NCI-H2029 (cell line): ENCODE measurements at regions not wholly inside any gene's neighbourhood (a gene's known extent, or its start where the extent isn't known, plus 50 kb on each side); places are given as distances from the start of the nearest gene placed in this dataset.
"Not testable (repeated sequence)": the region's sequence is repeated elsewhere in the genome, so short reads cannot be mapped to it uniquely, and the experiment has no call there.

ENCODE experiments used
- DNase-seq: peaks from one replicate; lab custom pipeline; 2025; lab: John Stamatoyannopoulos, UW

DNA sequence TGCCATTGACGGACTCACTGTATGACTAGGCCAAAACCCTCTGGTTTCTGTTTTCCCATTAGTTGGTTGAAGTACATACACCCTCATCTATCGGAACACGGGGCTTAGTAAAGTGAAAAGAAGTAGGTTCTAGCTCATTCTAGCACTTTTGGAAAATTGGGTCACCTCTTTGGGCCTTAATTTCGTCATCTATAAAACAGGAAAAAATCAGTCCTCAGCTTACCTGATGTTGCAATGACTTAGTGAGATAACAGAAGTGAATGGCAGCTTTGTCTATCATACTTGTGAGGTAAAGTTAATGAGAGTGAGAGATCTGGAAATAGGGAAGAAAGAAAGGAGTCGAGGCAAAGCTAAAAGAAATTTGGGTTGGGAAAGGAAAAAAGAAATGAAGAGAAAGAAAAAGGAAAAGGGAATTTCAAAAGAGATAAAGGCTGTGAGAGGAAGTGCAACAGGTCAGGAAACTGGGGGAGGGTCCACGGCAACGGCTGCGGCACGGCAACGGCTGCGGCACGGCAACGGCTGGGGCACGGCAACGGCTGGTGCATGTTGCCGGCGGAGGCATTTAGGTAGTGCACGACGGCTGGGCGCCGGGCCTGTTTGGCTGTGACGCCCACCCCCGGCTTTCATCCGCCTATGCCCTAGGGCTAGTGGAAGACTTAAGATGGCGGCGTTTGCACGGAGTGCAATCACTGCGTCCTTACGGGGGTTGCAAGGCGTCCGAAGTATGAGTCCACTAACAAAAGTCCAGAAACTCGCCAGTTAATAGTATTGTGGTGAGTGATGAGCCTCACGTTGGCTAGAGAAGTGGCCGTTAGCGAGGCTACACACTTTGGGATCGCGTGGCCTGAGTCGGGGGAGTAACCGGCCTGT, 91.4 kb upstream of the XIST start:
- DNase-seq = peak; percentile 74

DNA sequence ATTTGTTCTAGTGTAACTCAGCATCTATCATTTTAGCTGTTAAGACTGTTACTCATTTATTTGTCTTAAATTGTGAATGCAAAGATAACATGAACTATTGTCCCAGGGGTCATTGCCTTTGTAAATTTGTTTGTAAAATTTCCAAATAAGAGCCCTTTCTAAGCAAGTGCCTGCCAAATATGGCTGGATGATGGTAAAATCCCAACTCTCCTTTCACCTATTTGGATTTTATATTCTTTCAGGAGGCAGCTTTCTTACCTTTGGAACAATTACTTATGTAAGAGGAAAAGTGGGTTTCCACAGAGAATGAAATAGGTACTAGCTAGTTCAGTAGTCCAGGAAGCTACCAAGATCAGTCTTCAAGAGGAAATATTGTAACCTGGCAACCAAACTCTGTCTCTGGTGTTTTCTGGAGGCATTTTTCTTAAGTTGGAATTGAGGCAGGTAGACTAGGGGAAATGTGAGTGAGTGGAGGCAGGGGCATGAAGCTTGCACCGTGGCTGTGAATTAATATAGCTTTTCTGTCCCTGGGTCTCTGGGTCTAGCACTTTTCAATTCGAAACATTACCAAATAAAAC, 88.5 kb upstream of the XIST start:
- no peak for DNase-seq

DNA sequence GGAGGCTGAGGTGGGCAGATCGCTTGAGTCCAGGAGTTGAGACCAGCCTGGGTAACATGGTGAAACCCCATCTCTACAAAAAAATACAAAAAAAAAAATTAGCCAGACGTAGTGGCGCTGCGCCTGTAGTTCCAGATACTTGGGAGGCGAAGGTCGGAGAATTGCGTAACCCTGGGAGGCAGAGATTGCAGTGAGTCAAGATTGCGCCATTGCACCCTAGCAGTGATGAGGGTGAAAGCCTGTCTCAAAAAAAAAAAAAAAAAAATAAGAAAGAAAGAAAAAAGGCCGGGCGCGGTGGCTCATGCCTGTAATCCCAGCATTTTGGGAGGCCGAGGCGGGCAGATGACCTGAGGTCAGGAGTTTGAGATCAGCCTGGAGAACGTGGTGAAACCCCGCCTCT, 85.3 kb upstream of the XIST start:
- not testable (repeated sequence) for DNase-seq

DNA sequence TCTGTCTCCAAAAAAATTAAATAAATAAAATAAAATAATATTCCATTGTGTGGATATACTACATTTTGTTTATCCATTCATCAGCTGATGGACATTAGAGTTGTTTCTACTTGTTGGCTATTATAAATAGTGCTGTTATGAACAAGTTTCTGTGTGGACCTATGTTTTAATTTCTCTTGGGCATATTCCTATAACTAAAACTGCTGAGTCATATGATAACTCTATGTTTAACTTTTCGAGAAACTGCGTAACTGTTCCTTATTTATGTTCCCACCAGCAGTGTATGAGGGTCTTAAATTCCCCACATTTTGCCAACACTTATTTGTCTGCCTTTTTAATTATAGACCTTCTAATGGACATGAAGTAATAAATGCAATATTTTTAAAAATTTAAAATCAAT, 80.0 kb upstream of the XIST start:
- DNase-seq = no peak

DNA sequence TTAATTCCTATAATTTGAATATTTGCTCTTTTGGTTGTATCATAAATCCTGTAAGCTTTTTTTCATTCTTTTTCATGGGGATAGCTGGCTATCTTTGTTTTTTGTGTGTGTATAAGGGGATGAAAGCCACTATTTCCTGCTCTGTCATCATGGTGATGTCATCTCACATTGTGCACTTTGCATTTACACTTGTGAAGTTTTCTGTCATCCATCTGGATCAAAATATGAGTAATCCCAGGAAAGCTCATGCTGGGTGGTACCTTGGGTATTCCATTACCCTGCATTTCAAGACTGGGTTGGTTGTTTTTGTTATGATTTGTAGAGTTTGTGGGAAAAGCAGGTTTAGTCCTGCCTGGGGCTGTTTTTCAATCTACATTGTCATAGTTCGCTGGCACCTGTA, 77.8 kb upstream of the XIST start:
- DNase-seq = no peak

DNA sequence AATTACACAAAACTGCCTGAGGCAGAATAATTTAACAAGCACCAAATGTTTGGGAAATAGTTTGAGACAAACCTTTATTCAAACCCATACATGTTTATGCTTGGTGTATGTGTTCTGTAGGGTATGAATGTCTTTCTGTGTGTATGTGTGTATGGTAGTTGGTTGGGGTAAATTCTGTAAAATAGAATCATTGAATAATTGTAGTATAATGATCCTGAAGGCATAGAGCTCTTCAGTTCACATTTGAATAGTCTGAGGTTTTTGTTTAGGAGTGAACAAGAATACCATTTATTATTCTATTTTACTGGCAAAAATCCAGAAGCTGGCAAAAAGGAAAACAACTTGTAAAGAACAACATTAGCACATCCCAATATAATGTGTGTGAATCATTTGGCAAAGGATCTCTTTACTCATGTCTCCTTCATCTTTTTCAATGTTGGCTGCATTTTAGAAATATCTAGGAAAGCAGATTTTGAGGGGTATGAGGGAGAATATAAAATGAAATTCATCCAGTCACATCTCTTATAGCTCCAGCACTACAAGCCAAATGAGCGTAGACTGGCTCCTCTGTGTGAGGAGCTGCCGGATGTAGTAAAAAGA, 70.4 kb upstream of the XIST start:
- no peak for DNase-seq

DNA sequence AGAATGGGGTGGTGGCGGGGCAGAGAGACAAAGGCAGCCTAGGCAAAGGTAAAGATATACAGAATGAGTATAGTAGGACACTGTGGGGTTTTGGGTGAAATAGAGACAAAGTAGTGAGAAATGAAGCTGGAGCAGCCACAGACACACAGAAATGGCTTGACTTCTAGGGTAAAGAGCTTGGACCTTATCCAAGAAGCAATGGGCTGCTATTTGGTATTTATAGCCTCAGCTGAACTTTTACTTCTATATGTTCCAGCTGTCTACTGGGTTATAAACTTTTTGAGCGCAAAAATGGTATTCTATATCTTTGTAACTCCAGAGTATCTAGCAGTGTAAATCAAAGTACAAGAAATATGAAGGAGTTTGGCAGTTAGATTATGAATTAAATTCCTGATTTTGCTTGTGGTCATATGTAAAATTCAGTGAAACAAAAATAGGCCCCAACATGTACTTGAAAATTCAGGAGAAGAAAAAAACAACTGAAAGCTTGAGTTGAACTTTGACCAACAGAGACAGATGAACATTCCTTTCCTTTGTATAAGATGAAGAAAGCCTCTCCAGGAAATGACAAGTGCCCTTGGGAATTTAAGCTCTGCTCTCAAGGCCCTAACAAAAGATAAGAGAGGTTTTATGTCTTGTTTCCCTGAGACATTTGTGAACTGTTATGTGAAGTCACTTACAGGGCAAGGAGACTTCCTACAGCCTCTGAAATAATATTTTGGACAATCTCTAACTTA, 64.6 kb upstream of the XIST start:
- no peak for DNase-seq

DNA sequence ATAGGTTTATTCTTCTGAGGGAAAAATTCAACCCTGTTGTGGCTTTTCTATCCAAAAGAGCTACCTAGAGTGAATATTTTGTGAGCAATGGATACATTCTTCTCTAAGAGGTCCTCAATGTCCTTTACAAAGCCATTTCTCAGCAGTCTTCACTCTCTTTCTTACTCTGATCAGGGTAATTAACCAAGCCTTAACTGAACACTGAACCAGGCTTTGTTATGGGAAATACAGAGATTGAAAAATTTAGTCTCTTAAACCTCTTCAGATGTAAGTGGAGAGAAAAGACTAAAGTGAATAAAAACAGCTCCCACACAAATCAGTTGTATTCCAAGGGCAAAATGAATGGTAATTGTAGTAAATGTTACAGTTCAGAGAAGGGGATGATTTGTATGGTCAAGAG, 64.0 kb upstream of the XIST start:
- no peak for DNase-seq

DNA sequence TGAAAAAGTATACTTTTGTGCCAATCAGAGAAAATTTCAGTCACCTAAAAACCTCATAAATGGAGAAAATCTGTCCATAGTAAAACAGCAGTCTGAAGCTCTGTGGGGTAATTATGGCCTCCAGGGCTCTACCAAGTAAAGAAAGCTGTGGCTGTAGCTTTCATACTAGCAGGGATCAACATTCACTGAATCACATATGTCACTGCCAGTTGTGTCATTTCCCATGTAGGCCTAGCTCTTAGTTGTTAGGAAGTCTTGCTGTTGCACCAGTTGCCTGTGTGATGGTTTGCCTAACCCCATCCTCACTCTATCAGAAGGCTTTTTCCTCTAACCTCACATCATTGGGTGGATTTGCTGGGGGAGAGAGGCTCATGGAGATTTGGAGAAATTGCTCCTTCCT, 62.3 kb upstream of the XIST start:
- not testable (repeated sequence) for DNase-seq

DNA sequence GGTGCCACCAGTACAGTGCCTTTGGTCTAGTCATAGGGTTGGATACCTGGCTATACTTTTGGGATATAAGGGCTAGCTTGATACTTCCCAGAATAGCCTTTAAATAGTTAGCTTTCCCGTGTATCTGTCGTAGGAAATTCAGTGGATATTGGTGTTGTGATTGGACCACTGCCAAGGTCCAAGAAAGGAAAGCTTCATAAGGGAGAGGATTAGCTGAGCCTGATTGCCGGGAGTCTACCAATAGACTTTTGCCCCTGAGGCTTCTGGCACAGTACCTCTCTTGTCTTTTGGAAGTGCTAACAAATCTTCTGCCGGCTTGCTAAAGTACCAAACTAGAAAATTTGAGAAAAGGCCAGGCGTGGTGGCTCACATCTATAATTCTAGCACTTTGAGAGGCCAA, 61.1 kb upstream of the XIST start:
- no peak for DNase-seq

DNA sequence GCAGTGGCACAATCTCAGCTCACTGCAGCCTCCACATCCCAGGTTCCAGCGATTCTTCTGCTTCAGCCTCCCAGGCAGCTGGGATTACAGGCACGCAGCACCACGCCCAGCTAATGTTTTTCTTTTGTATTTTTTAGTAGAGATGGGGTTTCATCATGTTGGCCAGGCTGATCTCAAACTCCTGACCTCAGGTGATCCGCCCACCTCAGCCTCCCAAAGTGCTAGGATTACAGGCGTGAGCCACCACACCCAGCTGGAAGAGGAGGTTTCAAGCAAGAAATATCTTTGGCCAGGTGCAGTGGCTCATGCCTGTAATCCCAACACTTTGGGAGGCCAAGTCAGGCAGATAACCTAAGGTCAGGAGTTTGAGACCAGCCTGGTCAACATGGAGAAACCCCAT, 59.4 kb upstream of the XIST start:
- DNase-seq = not testable (repeated sequence)

DNA sequence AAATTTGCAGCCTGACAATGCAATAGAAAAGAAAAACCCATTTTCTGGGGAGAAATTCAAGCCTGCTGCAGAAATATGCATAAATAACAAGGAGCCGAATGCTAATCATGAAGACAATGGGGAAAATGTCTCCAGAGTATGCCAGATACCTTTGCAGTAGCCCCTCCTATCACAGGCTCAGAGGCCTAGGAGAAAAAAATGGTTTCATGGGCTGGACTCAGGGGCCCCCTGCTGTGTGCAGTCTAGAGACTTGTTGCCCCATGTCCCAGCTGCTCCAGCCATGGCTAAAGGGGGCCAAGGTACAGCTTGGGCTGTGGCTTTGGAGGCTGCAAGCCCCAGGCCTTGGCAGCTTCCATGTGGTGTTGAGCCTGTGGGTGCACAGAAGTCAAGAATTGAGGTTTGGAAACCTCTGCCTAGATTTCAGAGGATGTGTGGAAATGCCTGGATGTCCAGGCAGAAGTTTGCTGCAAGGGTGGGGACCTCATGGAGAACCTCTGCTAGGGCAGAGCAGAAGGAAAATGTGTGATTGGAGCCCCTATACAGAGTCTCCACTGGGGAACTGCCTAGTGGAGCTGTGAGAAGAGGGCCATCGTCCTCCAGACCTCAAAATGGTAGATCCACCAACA, 53.3 kb upstream of the XIST start:
- DNase-seq = not testable (repeated sequence)

DNA sequence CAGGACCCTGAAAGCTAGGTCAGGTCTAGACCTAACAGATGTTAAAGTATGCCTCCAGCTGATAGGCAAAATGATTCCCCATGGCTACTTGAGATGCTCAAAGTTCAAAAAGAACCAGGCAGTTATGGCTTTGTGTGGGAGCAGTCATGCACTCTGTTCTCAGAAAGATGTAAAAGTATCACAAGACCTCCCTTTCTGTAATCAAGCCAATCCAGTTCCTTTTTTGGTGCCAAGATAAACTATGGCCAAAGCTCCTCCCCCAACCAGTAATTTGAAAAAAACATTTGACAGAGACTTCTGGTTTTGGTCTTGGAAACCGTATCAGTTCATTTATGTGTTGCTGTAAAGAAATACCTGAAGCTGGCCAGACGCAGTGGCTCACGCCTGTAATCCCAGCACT, 51.4 kb upstream of the XIST start:
- DNase-seq = no peak
